ENCODE measurements at regions not wholly inside any gene's neighbourhood (a gene's known extent, or its start where the extent isn't known, plus 50 kb on each side); places are given as distances from the start of the nearest gene placed in this dataset.

GRCh38 chr2:805664-806063, 128.5 kb upstream of the TMEM18 start:
- intact Hi-C loops (cut with DNase I) = no loop called here
- Histone ChIP-seq H3K4me3 (no peak overlapping the region), H3K27me3 (no peaks in the 10 kb centered on the region), H3K27ac (no peak overlapping the region), H3K36me3 (no peaks in the 10 kb centered on the region), H3K4me1 (no peaks in the 10 kb centered on the region), H3K9me3 (no peaks in the 10 kb centered on the region)
- peak in 1 of 2 donors; percentile 64 for DNase-seq (ENCODE audit: extremely low spot score in 2 of 2)
- no peak for TF ChIP-seq POLR2AphosphoS5 (IDR thresholded peaks at IDR 0.05; ENCODE audit: insufficient read depth in 1 of 2, low read depth in 1 of 2)
- TF ChIP-seq POLR2A (IDR thresholded peaks at IDR 0.05) = no peak
- no peak for TF ChIP-seq CTCF (IDR thresholded peaks at IDR 0.05)

GRCh38 chr2:797993-798392, 120.8 kb upstream of the TMEM18 start:
- Histone ChIP-seq H3K4me1 (peaks cover 6% of the 10 kb centered on the region), H3K27me3 (no peaks in the 10 kb centered on the region), H3K4me3 (no peak overlapping the region), H3K9me3 (no peaks in the 10 kb centered on the region), H3K36me3 (no peaks in the 10 kb centered on the region), H3K27ac (no peak overlapping the region)
- intact Hi-C loops (cut with DNase I) = no loop called here
- TF ChIP-seq CTCF (IDR thresholded peaks at IDR 0.05) (no peak), POLR2AphosphoS5 (IDR thresholded peaks at IDR 0.05; ENCODE audit: insufficient read depth in 1 of 2, low read depth in 1 of 2) (no peak), POLR2A (IDR thresholded peaks at IDR 0.05) (no peak)
- DNase-seq (ENCODE audit: extremely low spot score in 2 of 2) = no peak

GRCh38 chr2:797556-797955, 120.3 kb upstream of the TMEM18 start:
- H3K4me3 ChIP-seq = no peak overlapping the region
- H3K4me1 ChIP-seq = peaks cover 6% of the 10 kb centered on the region
- DNase-seq (ENCODE audit: extremely low spot score in 2 of 2) = peak in 1 of 2 donors; percentile 61
- H3K9me3 ChIP-seq = no peaks in the 10 kb centered on the region
- intact Hi-C loops (cut with DNase I) = no loop called here
- H3K27ac ChIP-seq = no peak overlapping the region
- H3K36me3 ChIP-seq = no peaks in the 10 kb centered on the region
- TF ChIP-seq POLR2AphosphoS5 (IDR thresholded peaks at IDR 0.05; ENCODE audit: insufficient read depth in 1 of 2, low read depth in 1 of 2) (no peak), POLR2A (IDR thresholded peaks at IDR 0.05) (no peak), CTCF (IDR thresholded peaks at IDR 0.05) (no peak)
- H3K27me3 ChIP-seq = no peaks in the 10 kb centered on the region

DNA sequence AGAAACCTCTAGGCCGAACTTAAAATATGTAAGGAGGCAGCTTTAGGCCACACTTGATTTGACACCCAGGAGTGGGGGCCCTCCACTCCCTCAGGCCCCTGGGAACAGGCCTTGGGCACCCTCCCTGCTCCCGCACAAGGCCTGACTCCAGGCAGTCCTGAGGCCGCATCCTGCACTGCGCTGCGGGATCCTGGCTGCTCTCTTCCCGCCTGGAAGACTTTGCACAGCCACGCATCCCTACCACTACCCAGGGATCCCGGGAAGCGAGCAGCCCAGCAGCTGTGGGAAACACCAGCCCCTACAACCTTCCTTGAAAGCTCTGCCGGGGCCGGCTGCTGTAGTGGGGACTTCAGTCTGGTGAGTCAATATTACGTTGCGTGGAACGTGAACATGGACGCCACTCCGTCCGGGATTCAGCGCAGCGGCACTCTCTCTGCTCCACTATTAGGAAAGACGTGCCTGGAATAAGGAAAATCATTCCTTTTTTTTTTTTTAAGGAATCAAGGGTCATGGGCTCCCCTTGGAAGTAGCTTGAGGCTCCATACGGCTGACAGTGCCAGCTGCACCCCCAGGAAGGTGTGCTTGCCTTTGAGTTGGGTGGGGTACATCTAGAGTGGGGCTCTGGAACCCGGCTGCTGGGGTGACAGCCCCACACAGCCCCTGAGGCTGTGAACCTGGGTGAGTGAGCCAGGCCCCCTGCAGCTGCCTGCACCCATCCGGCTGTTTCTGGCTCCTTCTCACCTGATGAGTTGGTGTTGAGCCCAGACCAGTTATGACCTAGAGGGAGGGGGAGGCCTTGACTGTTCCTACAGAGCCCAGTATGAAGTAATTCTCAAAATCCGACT, 119.2 kb upstream of the TMEM18 start:
- no peaks in the 10 kb centered on the region for H3K27me3 ChIP-seq
- no peak for TF ChIP-seq CTCF (IDR thresholded peaks at IDR 0.05)
- no peak for TF ChIP-seq POLR2AphosphoS5 (IDR thresholded peaks at IDR 0.05; ENCODE audit: insufficient read depth in 1 of 2, low read depth in 1 of 2)
- TF ChIP-seq POLR2A (IDR thresholded peaks at IDR 0.05) = no peak
- peak overlapping the region in 1 of 2 donors; percentile 16 for H3K4me3 ChIP-seq
- DNase-seq (ENCODE audit: extremely low spot score in 2 of 2) = peak in 1 of 2 donors; percentile 64
- intact Hi-C loops (cut with DNase I) = no loop called here
- no peaks in the 10 kb centered on the region for H3K36me3 ChIP-seq
- no peak overlapping the region for H3K27ac ChIP-seq
- H3K4me1 ChIP-seq = peaks cover 6% of the 10 kb centered on the region
- no peaks in the 10 kb centered on the region for H3K9me3 ChIP-seq

DNA sequence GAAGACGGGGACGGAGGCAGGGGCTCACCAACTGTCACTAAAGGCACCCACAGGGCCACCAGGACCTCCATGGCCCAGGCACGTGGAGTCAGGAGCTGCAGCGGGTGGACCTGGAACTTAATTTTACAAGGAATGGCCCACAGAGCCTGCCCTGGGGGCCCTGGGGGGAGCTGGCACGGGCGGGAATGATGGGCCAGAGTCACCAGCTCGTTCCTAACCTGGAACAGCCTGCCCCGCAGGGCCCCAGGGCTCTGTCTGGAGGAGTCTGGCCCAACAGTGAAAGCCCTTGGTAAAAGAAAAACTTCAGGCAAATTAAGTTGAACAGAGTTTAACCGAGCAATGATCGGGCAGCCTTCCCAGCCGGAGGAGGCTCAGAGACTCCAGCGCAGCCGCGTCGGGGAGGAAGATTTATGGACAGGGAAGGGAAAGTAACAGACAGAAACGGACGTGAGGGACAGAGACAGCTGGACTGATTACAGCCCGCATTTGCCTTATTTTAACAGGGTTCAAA, 118.4 kb upstream of the TMEM18 start:
- DNase-seq (ENCODE audit: extremely low spot score in 2 of 2) = peak in 1 of 2 donors; percentile 37
- Histone ChIP-seq H3K4me1 (peaks cover 6% of the 10 kb centered on the region), H3K4me3 (peak overlapping the region in 1 of 2 donors; percentile 16), H3K27me3 (no peaks in the 10 kb centered on the region), H3K9me3 (no peaks in the 10 kb centered on the region), H3K36me3 (no peaks in the 10 kb centered on the region), H3K27ac (no peak overlapping the region)
- TF ChIP-seq POLR2AphosphoS5 (IDR thresholded peaks at IDR 0.05; ENCODE audit: insufficient read depth in 1 of 2, low read depth in 1 of 2) = no peak
- TF ChIP-seq POLR2A (IDR thresholded peaks at IDR 0.05) = no peak
- TF ChIP-seq CTCF (IDR thresholded peaks at IDR 0.05) = no peak
- intact Hi-C loops (cut with DNase I) = no loop called here
